AG04450 (cell line): ENCODE measurements at regions not wholly inside any gene's neighbourhood (a gene's known extent, or its start where the extent isn't known, plus 50 kb on each side); places are given as distances from the start of the nearest gene placed in this dataset.

ENCODE experiments used
- CTCF ChIA-PET: fragments of 300-600, 350-600 bp; formaldehyde crosslinking; extraction: SDS; loops from one replicate; lab custom pipeline; 2022; ENCODE audit warnings: antibody characterized with exemption, inconsistent platforms; lab: Charles Lee
- POLR2A ChIA-PET: fragments of 350-600 bp; formaldehyde crosslinking; extraction: SDS; loops from one replicate; lab custom pipeline; 2021; ENCODE audit warnings: antibody characterized with exemption, inconsistent platforms; lab: Yijun Ruan, JAX
- DNase-seq: peaks from one replicate; pipeline ENCODE4 v3.0.0-alpha.2; 2011; ENCODE audit warnings: low read depth, low spot score
- H3K27ac ChIP-seq: one replicate; pipeline ENCODE4 v1.5.1; 2012; ENCODE audit warnings: low read depth, low read length, control low read depth
- H3K27me3 ChIP-seq: one replicate; pipeline ENCODE4 v1.6.0; 2012; ENCODE audit warnings: low read length; ENCODE audit not compliant: control insufficient read depth, insufficient read depth
- H3K4me3 ChIP-seq: 2 replicates; pipeline ENCODE4 v1.5.1; 2011; ENCODE audit warnings: mild to moderate bottlenecking, low read depth, low read length, control low read depth
- H3K9me3 ChIP-seq: 2 replicates; pipeline ENCODE4 v1.5.1; 2012; ENCODE audit warnings: low read length; ENCODE audit not compliant: control insufficient read depth, insufficient read depth
- TF ChIP-seq, protein P1 (sequence below): IDR thresholded peaks from 2 replicates; pipeline ENCODE4 v1.5.1; 2011; ENCODE audit warnings: low read depth, low read length, control low read depth, inconsistent platforms

DNA sequence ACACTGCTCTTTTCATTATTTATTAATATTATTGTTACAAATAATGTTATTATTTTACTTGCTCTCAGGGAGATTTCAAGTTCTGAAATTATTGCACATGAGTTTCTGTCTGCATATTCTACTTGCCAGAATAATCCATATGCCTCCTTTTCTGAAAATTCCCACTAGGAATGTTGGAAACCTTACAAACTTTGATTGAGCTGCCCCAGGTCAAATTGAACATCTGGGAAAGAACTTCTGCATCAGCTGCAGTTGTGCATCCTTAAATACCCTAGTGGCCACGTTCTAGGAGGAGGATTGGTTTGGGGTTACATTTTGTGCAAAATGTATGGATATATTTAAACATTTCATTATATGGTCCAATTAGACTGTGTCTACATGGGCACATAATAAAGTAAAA lies 1302.7 kb upstream of the PIK3C3 start:
- Histone ChIP-seq H3K9me3 (no peaks in the 10 kb centered on the region), H3K4me3 (no peak overlapping the region), H3K27me3 (no peaks in the 10 kb centered on the region), H3K27ac (no peak overlapping the region)
- ChIA-PET POLR2A (no interaction called here), CTCF (no interaction called here)
- DNase-seq, result no peak
- TF ChIP-seq, protein P1, sequence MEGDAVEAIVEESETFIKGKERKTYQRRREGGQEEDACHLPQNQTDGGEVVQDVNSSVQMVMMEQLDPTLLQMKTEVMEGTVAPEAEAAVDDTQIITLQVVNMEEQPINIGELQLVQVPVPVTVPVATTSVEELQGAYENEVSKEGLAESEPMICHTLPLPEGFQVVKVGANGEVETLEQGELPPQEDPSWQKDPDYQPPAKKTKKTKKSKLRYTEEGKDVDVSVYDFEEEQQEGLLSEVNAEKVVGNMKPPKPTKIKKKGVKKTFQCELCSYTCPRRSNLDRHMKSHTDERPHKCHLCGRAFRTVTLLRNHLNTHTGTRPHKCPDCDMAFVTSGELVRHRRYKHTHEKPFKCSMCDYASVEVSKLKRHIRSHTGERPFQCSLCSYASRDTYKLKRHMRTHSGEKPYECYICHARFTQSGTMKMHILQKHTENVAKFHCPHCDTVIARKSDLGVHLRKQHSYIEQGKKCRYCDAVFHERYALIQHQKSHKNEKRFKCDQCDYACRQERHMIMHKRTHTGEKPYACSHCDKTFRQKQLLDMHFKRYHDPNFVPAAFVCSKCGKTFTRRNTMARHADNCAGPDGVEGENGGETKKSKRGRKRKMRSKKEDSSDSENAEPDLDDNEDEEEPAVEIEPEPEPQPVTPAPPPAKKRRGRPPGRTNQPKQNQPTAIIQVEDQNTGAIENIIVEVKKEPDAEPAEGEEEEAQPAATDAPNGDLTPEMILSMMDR, result no peak

DNA sequence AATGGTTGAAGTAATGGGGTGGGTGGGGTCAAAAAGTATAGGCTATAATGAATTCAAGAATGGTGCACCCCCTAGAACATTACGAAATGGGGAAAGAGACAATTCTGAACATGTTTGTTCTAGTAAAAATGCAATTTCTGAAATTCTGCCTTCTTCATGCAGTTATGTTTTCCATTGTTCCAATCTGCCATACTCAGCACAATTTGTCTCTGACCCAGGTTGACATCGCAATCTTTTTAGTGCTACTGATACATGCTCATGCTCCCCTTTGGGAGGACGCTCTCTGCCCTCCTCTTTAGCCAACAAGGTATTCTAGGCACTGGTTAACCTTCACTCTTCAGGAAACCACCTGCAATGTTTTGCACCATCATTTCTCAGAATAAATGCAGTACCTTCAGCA lies 1303.9 kb upstream of the PIK3C3 start:
- Histone ChIP-seq H3K4me3 (no peak overlapping the region), H3K9me3 (no peaks in the 10 kb centered on the region), H3K27ac (no peak overlapping the region), H3K27me3 (no peaks in the 10 kb centered on the region)
- no peak for DNase-seq
- POLR2A ChIA-PET, result no interaction called here
- CTCF ChIA-PET, result no interaction called here
- TF ChIP-seq, protein P1, result no peak

DNA sequence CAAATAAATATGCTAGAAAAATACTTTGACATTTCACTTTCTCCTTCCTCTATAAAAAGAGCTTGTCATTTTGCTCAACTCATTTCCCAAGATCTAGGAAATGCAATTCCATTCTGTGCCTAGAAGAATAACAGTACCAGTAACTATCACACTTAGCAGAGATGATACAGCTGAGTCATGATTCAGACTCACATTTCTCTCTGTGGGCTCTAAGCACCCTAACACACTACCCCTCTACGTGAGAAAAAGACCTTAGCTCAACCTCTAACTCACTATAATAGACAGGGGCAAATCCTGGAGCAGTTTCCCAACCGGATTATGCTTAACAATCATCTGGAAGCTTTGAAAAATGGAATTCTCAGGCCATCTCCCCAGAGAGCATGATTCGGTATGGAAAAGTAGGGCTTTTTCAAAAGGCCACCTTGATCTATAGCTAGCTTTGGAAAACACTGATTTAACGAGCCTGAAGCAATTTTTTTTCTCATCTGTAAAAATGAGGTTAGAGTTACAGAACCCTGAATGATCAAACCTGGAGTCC lies 1312.3 kb upstream of the PIK3C3 start:
- Histone ChIP-seq H3K27me3 (no peaks in the 10 kb centered on the region), H3K9me3 (no peaks in the 10 kb centered on the region), H3K27ac (no peak overlapping the region), H3K4me3 (no peak overlapping the region)
- ChIA-PET POLR2A (no interaction called here), CTCF (interaction anchor here (0.6 to 0.9 kb wide), 2 partner anchors 17 to 93 kb away, joined by 3 to 7 read pairs; no protein-coding TSS in a partner anchor)
- no peak for DNase-seq
- TF ChIP-seq, protein P1, result no peak

DNA sequence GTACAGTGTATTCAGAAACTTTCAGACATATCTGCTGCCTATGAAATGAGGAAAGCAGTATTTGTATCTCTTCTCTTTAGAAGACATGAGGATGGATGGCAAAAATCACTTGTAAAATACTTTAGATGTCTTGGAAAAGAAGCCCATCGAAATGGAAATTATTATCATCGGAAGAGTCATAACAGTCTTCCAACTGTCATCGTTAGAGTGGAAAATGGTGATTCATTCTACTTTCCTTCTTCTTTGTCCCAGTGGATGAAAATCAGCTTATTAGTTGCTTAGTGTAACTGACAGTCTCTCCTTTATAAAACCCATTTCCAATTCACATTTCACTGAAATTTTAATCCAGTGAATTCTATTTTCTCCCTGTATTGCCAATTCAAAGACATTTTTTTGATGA lies 1323.7 kb upstream of the PIK3C3 start:
- no peaks in the 10 kb centered on the region for H3K27me3 ChIP-seq
- DNase-seq, result no peak
- CTCF ChIA-PET, result no interaction called here
- H3K27ac ChIP-seq, result no peak overlapping the region
- H3K4me3 ChIP-seq, result no peak overlapping the region
- POLR2A ChIA-PET, result no interaction called here
- TF ChIP-seq, protein P1, result no peak
- H3K9me3 ChIP-seq, result peaks cover 4% of the 10 kb centered on the region; the same call in 1 of the 2 replicates

DNA sequence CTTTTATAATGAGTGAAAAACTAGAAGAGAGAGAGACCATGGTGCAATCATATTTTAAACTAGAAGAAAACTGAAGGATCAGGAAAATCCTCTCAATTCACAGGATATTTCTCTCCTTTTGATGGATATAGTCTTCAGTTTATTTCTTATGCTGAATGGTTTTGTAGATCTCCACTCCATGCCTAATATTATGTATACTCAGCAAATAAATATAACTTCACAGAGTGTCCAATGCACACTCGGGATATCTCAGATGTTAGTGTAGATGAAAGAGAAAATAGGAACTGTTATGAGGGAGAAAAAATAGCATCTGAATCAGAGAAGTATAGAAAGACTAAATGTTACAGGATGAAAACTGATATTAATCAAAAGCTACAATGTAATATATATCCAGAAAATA lies 1324.5 kb upstream of the PIK3C3 start:
- H3K4me3 ChIP-seq, result no peak overlapping the region
- DNase-seq, result no peak
- TF ChIP-seq, protein P1, result no peak
- ChIA-PET POLR2A (no interaction called here), CTCF (no interaction called here)
- H3K27me3 ChIP-seq, result no peaks in the 10 kb centered on the region
- peaks cover 4% of the 10 kb centered on the region; the same call in 1 of the 2 replicates for H3K9me3 ChIP-seq
- H3K27ac ChIP-seq, result no peak overlapping the region
